Central memory CD8-positive, alpha-beta T cell (primary cell): ENCODE measurements at regions not wholly inside any gene's neighbourhood (a gene's known extent, or its start where the extent isn't known, plus 50 kb on each side); places are given as distances from the start of the nearest gene placed in this dataset.

Experiments
- ATAC-seq: fragments of 150-1000 bp; cut with Tn5 transposase; replicated peaks from 2 replicates; pipeline ENCODE4 v1.10.0; 2022; ENCODE audit warnings: mild to moderate bottlenecking, moderate FRiP score, moderate number of reproducible peaks; ENCODE audit not compliant: poor library complexity, severe bottlenecking; ENCODE audit errors: extremely low read depth
- DNase-seq, 2 donors: peaks; one replicate each; pipeline ENCODE4 v3.0.0; 2021; ENCODE audit warnings: low spot score in 2 of 2
- H3K27ac Mint-ChIP-seq: one replicate; pipeline ENCODE4 v1.8.0; 2022; ENCODE audit warnings: low read depth, mild to moderate bottlenecking, moderate library complexity, mixed read lengths
- H3K27me3 Mint-ChIP-seq: one replicate; pipeline ENCODE4 v1.8.0; 2022; ENCODE audit warnings: mixed read lengths
- H3K36me3 Mint-ChIP-seq: one replicate; pipeline ENCODE4 v1.8.0; 2022; ENCODE audit warnings: mild to moderate bottlenecking, moderate library complexity, mixed read lengths; ENCODE audit not compliant: insufficient read depth
- H3K4me1 Mint-ChIP-seq: one replicate; pipeline ENCODE4 v1.8.0; 2022; ENCODE audit warnings: mixed read lengths
- H3K4me3 Mint-ChIP-seq: one replicate; pipeline ENCODE4 v1.8.0; 2022; ENCODE audit warnings: mild to moderate bottlenecking, moderate library complexity, mixed read lengths
- H3K9me3 Mint-ChIP-seq: one replicate; pipeline ENCODE4 v1.8.0; 2022; ENCODE audit warnings: mixed read lengths

DNA sequence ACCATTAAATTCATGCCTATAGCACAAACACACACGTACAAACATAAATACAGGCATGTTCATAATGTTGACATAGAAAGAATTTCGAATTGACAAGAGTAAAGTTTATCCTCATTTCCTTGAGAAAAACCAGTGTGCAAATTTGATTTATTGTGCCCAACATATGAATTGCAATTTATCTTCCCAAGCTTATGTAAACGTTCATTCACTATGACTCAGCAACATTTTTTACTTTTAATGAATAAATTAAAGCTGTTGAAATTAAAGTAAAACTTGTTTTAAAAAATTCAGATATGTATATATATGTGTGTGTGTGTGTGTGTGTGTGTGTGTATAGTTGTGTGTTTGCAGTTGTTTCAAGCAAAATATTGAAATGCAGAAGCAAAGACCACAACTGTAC is 1067.9 kb downstream of the BRINP3 start:
- Mint-ChIP-seq H3K36me3 (peaks cover 2% of the 10 kb centered on the region), H3K4me1 (no peaks in the 10 kb centered on the region), H3K9me3 (peaks cover 18% of the 10 kb centered on the region), H3K4me3 (no peak overlapping the region), H3K27ac (no peak overlapping the region), H3K27me3 (no peaks in the 10 kb centered on the region)
- DNase-seq, result no peak
- no peak for ATAC-seq

DNA sequence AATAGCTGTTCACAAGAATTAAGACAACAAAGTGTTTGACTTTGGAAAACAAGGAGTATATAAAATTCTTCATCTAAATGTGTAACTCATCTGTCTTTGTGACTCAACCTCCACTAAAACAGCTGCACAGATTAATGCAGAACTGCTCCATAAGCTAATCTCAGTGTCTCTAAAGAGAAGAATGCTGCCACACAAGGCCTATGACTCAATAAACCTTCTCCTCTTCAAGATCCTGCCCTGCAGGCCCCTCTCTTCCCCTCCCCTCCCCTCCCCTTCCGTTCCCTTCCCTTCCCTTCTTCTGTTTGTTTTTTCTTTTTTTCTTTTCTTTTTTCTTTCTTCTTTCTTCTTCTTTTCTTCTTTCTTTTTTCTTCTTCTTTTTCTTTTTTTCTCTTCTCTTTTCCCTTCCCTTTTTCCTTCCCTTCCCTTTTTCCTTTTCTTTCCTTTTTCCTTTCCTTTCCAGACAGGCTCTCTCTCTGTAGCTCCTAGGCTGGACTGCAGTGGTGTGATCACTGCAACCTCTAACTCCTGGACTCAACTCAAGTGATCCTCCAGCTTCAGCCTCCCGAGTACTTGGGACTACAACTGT is 1052.8 kb downstream of the BRINP3 start:
- no peak overlapping the region for H3K4me3 Mint-ChIP-seq
- H3K4me1 Mint-ChIP-seq, result no peaks in the 10 kb centered on the region
- DNase-seq (no peak), ATAC-seq (no peak)
- peaks cover 5% of the 10 kb centered on the region for H3K9me3 Mint-ChIP-seq
- H3K36me3 Mint-ChIP-seq, result no peaks in the 10 kb centered on the region
- H3K27ac Mint-ChIP-seq, result no peak overlapping the region
- no peaks in the 10 kb centered on the region for H3K27me3 Mint-ChIP-seq

DNA sequence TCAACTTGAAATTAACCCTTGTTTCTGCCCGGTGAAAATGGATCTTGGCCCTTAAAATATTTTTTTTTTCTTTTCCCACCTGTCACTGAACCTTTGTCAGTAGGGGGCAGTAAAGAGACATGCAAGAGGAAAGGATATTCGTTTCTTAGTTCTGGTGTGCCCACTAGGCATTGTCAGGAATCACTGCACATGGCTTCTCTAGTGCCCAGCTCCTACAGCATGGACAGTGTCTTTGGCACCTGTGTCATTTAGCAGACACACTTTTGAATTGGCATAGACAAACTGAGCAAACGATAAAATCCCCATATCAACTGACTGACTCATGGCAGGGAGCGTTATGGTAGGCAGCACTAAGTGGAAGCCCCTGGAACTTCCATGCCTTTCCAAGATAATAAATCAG is 1048.1 kb downstream of the BRINP3 start:
- no peak overlapping the region for H3K27ac Mint-ChIP-seq
- H3K36me3 Mint-ChIP-seq, result no peaks in the 10 kb centered on the region
- no peak for ATAC-seq
- H3K27me3 Mint-ChIP-seq, result no peaks in the 10 kb centered on the region
- H3K4me1 Mint-ChIP-seq, result no peaks in the 10 kb centered on the region
- no peak for DNase-seq
- H3K4me3 Mint-ChIP-seq, result no peak overlapping the region
- H3K9me3 Mint-ChIP-seq, result peaks cover 8% of the 10 kb centered on the region

DNA sequence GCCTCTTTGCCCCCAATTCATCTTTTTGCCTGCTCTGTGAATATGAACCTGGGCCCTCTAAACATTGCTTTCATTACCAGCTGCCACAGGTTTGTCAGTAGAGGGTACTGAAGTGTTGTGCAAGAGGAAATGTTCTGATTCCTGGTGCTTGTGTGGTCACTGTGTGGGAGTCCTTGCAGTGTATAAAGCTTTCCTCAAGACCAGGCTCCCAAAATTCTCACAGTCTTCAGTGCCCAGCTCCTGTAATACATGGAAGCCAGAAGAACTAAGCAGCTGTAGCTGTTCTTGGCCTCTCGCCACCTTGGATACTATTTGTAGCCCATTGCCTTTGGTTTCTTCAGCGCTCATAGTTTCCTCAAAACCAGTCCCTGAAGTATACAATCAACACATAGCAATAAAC is 1046.2 kb downstream of the BRINP3 start:
- ATAC-seq (no peak), DNase-seq (no peak)
- peaks cover 10% of the 10 kb centered on the region for H3K9me3 Mint-ChIP-seq
- no peak overlapping the region for H3K27ac Mint-ChIP-seq
- H3K4me1 Mint-ChIP-seq, result no peaks in the 10 kb centered on the region
- no peaks in the 10 kb centered on the region for H3K27me3 Mint-ChIP-seq
- no peak overlapping the region for H3K4me3 Mint-ChIP-seq
- H3K36me3 Mint-ChIP-seq, result no peaks in the 10 kb centered on the region

DNA sequence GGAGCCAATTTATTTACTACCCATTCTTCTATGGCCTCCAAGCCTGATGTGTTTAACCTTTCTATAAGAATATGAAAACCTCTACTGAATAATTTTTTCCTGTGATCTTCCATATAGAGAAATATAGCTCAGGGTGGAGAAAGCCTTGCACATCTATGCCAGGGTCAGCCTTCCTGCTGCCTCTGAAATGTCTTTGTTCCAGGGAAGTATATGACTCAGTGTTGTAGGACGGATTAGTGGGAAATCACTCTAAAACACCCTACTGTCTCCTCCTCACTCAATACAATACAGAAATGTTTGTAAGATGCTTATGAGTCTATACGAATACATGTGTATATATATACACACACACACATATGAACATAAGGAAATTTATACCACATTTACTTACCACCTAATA is 1044.9 kb downstream of the BRINP3 start:
- no peak overlapping the region for H3K4me3 Mint-ChIP-seq
- H3K9me3 Mint-ChIP-seq, result peaks cover 11% of the 10 kb centered on the region
- H3K27ac Mint-ChIP-seq, result no peak overlapping the region
- DNase-seq (no peak), ATAC-seq (no peak)
- no peaks in the 10 kb centered on the region for H3K36me3 Mint-ChIP-seq
- H3K27me3 Mint-ChIP-seq, result no peaks in the 10 kb centered on the region
- no peaks in the 10 kb centered on the region for H3K4me1 Mint-ChIP-seq

DNA sequence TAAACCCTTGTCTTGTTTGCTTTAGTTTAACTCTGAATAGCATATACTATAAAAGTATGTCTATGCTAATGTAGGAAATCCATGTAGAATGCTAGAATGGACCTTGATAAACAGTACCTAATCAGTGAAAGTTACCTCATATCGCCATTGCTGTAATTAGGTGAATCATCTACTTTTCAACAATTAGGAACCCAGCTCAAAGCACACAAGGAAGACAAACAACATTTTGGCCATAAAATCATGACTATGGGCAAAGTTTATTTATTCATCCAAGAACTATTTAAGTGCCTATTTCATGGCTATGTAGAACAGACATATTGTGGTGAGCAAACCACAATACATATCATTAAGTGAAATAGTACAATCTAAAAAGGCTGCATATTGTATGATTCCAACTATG is 1043.2 kb downstream of the BRINP3 start:
- Mint-ChIP-seq H3K36me3 (no peaks in the 10 kb centered on the region), H3K4me1 (no peaks in the 10 kb centered on the region), H3K4me3 (no peak overlapping the region), H3K27ac (no peak overlapping the region), H3K27me3 (no peaks in the 10 kb centered on the region), H3K9me3 (peaks cover 11% of the 10 kb centered on the region)
- no peak for ATAC-seq
- DNase-seq, result no peak

DNA sequence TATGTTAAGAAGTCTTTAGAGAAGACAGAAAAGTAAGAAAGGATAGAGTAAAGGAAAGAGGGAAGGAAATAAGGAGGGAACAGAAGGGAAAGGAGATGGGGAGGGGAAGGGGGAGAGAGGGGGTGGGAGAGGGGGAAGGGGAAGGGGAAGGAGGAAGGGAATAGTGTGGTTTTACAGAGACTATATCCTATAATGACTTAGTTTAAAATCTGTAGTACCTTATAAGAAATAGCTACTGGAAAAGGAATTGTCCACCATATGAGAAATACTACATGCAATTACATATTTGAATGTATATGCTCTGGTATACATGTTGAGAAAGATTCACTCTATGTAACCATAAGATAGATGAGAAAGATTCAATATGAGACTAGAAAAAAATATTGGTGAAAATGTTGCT is 1042.3 kb downstream of the BRINP3 start:
- no peaks in the 10 kb centered on the region for H3K27me3 Mint-ChIP-seq
- H3K36me3 Mint-ChIP-seq, result no peaks in the 10 kb centered on the region
- ATAC-seq (no peak), DNase-seq (no peak)
- H3K9me3 Mint-ChIP-seq, result peaks cover 16% of the 10 kb centered on the region
- H3K4me1 Mint-ChIP-seq, result no peaks in the 10 kb centered on the region
- no peak overlapping the region for H3K27ac Mint-ChIP-seq
- H3K4me3 Mint-ChIP-seq, result no peak overlapping the region

DNA sequence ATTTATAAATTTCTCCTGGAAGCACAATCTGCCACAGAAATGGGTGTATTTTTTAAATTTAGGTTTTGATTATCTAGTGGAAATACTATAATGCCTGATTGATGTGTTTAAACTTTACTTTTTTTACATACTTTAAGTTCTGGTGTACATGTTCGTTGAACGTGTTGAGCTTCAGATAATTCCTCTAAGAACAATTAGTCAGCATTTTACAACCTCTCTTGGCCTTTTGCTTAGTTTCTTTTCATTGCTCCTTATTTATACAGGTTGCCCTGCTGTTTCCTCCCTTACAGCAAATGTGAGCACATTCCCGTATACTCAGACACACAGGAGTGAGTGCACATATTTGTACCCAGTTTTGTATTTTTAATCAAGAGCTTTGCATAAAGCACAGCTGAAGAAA is 1038.9 kb downstream of the BRINP3 start:
- no peaks in the 10 kb centered on the region for H3K4me1 Mint-ChIP-seq
- no peaks in the 10 kb centered on the region for H3K36me3 Mint-ChIP-seq

DNA sequence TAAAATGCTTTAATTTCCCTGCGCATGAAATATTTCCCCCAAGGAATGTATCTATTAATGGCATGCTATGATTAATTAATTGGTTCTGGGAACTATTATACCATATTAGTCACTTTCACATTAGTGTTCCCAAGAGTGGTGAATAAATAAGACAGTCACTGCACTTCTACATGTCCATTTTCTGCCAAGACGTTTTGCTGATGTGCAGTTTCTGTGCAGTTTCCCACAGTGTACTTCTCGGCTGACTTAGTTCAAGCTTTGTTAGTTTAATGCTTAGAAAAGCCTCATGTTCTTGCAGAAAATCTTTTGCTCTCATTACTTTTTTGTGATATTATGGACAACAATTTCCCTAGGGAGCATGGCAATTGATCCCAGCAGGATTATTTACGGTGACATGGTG is 1014.5 kb downstream of the BRINP3 start:
- peaks cover 15% of the 10 kb centered on the region for H3K9me3 Mint-ChIP-seq
- H3K27ac Mint-ChIP-seq, result no peak overlapping the region
- H3K27me3 Mint-ChIP-seq, result no peaks in the 10 kb centered on the region
- no peak for ATAC-seq
- no peak for DNase-seq
- H3K36me3 Mint-ChIP-seq, result no peaks in the 10 kb centered on the region
- no peaks in the 10 kb centered on the region for H3K4me1 Mint-ChIP-seq
- H3K4me3 Mint-ChIP-seq, result no peak overlapping the region

More for the DNA sequence above, 1038.9 kb downstream of the BRINP3 start:
- Mint-ChIP-seq H3K9me3 (peaks cover 17% of the 10 kb centered on the region), H3K27me3 (no peaks in the 10 kb centered on the region), H3K27ac (no peak overlapping the region), H3K4me3 (no peak overlapping the region)
- no peak for DNase-seq
- ATAC-seq, result no peak

DNA sequence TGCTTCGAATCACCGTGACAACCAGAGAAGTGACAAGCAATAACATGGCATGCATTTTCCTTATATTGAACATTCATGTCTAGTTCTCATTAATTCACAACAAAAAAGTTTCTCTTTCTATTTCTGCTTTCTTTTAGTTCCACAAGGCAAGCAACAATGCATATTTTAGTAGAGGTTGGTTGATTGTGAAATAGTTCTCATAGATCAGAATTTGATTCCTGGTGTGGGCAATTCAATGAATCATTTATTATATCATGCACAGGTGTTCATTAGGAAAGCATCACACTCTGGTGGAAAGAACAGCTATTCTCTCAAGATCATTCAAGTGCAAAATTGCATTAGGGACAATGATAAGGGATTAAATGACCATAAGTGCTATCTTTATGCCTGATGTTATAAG is 980.9 kb downstream of the BRINP3 start:
- Mint-ChIP-seq H3K27me3 (no peaks in the 10 kb centered on the region), H3K4me1 (no peaks in the 10 kb centered on the region), H3K36me3 (no peaks in the 10 kb centered on the region), H3K27ac (no peak overlapping the region), H3K9me3 (peaks cover 6% of the 10 kb centered on the region), H3K4me3 (no peak overlapping the region)
- DNase-seq (no peak), ATAC-seq (no peak)

DNA sequence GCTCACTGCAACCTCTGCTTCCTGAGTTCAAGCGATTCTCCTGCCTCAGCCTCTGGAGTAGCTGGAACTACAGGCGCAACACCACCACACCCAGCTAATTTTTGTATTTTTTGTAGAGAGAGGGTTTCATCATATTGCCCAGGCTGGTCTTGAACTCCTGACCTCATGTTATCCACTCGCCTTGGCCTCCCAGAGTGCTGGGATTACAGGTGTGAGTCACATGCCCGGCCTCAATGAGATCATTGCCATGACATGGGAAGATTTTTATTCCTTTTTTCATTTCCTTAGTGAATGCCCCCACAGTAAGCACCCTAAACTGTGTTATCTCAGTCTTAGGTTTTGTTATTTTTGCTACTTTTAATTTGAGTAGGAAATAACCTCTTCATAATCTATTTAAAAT is 977.9 kb downstream of the BRINP3 start:
- no peaks in the 10 kb centered on the region for H3K27me3 Mint-ChIP-seq
- ATAC-seq (no peak), DNase-seq (no peak)
- H3K27ac Mint-ChIP-seq, result no peak overlapping the region
- no peak overlapping the region for H3K4me3 Mint-ChIP-seq
- H3K9me3 Mint-ChIP-seq, result peaks cover 10% of the 10 kb centered on the region
- no peaks in the 10 kb centered on the region for H3K36me3 Mint-ChIP-seq
- no peaks in the 10 kb centered on the region for H3K4me1 Mint-ChIP-seq

DNA sequence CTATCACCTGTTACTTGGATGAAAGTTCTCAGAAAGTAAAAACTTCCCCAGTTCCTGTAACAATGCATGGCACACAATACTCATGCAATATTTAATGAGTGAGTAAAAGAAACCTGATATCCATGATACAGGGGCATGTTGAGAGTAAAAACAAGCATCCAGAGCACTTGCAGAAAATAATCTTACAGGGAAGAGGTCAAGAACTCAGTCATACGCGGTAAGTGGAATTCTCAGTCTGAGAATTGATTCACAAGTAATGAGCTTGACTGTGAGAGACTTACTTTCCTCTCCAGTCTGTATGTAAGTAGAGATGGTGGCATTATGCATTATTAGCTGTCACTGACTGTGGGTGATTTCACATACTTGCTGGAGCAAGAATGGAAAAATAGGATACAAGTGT is 976.9 kb downstream of the BRINP3 start:
- Mint-ChIP-seq H3K4me3 (no peak overlapping the region), H3K27ac (no peak overlapping the region), H3K4me1 (no peaks in the 10 kb centered on the region), H3K36me3 (no peaks in the 10 kb centered on the region), H3K9me3 (peaks cover 20% of the 10 kb centered on the region), H3K27me3 (no peaks in the 10 kb centered on the region)
- ATAC-seq (no peak), DNase-seq (no peak)

DNA sequence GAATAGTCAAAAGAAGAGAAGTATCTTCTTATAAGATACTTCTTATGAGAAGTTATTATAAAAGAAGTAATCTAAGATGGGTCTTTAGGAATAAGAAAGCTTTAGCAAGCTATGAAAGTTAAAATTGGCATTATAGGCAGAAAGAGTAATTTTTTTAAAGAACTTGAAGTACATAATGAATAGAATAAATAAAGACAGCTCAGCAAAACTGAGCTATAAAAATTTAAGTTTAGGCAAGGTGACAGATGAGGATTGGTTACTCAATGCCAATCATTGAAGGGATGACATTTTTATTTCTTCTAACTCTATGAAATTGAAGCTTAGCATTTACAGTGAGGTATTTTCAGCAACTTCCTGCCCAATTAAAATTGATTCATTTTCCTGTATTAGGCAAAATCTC is 966.8 kb downstream of the BRINP3 start:
- no peak overlapping the region for H3K27ac Mint-ChIP-seq
- peaks cover 19% of the 10 kb centered on the region for H3K9me3 Mint-ChIP-seq
- ATAC-seq (no peak), DNase-seq (no peak)
- no peaks in the 10 kb centered on the region for H3K27me3 Mint-ChIP-seq
- no peaks in the 10 kb centered on the region for H3K4me1 Mint-ChIP-seq
- no peak overlapping the region for H3K4me3 Mint-ChIP-seq
- H3K36me3 Mint-ChIP-seq, result no peaks in the 10 kb centered on the region

DNA sequence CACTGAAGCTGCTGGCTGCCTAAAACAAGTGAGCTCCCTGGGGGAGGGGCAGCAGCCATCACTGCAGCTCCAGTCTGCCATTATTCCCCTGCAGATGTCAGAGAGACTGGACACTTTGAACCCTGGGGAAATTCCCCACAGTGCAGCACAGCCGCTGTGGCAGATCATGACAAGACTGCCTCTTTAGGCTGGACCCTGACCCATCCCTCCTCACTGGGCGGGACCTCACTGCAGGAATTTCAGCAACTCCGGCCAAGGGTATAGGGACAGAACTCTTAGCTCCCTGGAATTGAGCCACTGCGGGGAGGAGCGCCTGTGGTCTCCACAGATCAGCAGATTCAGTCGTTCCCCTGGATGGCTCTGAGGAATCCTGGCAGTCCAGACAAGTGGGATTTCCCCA is 964.6 kb downstream of the BRINP3 start:
- H3K27ac Mint-ChIP-seq, result no peak overlapping the region
- ATAC-seq (no peak), DNase-seq (no peak)
- H3K27me3 Mint-ChIP-seq, result no peaks in the 10 kb centered on the region
- H3K9me3 Mint-ChIP-seq, result peaks cover 26% of the 10 kb centered on the region
- H3K4me3 Mint-ChIP-seq, result no peak overlapping the region
- no peaks in the 10 kb centered on the region for H3K4me1 Mint-ChIP-seq
- H3K36me3 Mint-ChIP-seq, result no peaks in the 10 kb centered on the region
